ENCODE measurements at regions not wholly inside any gene's neighbourhood (a gene's known extent, or its start where the extent isn't known, plus 50 kb on each side); places are given as distances from the start of the nearest gene placed in this dataset.
"Not testable (repeated sequence)": the region's sequence is repeated elsewhere in the genome, so short reads cannot be mapped to it uniquely, and the experiment has no call there.

- no peak for DNase-seq
- no peak overlapping the region for H3K27ac Mint-ChIP-seq
- peaks cover 26% of the 10 kb centered on the region for H3K27me3 Mint-ChIP-seq
- H3K4me3 Mint-ChIP-seq: no peak overlapping the region
- H3K36me3 Mint-ChIP-seq (ENCODE audit: low read depth): no peaks in the 10 kb centered on the region
- peaks cover 8% of the 10 kb centered on the region for H3K9me3 Mint-ChIP-seq
- no peaks in the 10 kb centered on the region for H3K4me1 Mint-ChIP-seq
- intact Hi-C loops (cut with micrococcal nuclease): no loop called here
Measured at GRCh38 chr1:116286541-116286971, 86.5 kb upstream of the ATP1A1 start.

- Mint-ChIP-seq H3K27ac (no peak overlapping the region), H3K4me3 (no peak overlapping the region), H3K36me3 (ENCODE audit: low read depth) (no peaks in the 10 kb centered on the region), H3K27me3 (peaks cover 21% of the 10 kb centered on the region), H3K4me1 (no peaks in the 10 kb centered on the region), H3K9me3 (peaks cover 14% of the 10 kb centered on the region)
- no peak for DNase-seq
- intact Hi-C loops (cut with micrococcal nuclease): no loop called here
Measured at GRCh38 chr1:116287341-116288200, 85.5 kb upstream of the ATP1A1 start.

GRCh38 chr1:116288201-116288598 is 84.8 kb upstream of the ATP1A1 start:
- peaks cover 10% of the 10 kb centered on the region for H3K9me3 Mint-ChIP-seq
- H3K4me3 Mint-ChIP-seq: no peak overlapping the region
- H3K27ac Mint-ChIP-seq: no peak overlapping the region

GRCh38 chr1:116289193-116289592 is 83.9 kb upstream of the ATP1A1 start:
- no peak for DNase-seq
- H3K9me3 Mint-ChIP-seq: peaks cover 10% of the 10 kb centered on the region
- H3K36me3 Mint-ChIP-seq (ENCODE audit: low read depth): no peaks in the 10 kb centered on the region
- intact Hi-C loops (cut with micrococcal nuclease): no loop called here
- no peak overlapping the region for H3K27ac Mint-ChIP-seq
- no peaks in the 10 kb centered on the region for H3K4me1 Mint-ChIP-seq
- peaks cover 13% of the 10 kb centered on the region for H3K27me3 Mint-ChIP-seq
- no peak overlapping the region for H3K4me3 Mint-ChIP-seq

More at GRCh38 chr1:116288201-116288598, 84.8 kb upstream of the ATP1A1 start:
- peaks cover 18% of the 10 kb centered on the region for H3K27me3 Mint-ChIP-seq
- intact Hi-C loops (cut with micrococcal nuclease): no loop called here
- H3K36me3 Mint-ChIP-seq (ENCODE audit: low read depth): no peaks in the 10 kb centered on the region
- H3K4me1 Mint-ChIP-seq: no peaks in the 10 kb centered on the region
- no peak for DNase-seq

- intact Hi-C loops (cut with micrococcal nuclease): no loop called here
Measured at GRCh38 chr1:116290085-116290705, 82.8 kb upstream of the ATP1A1 start.

GRCh38 chr1:116291024-116291423 is 82.0 kb upstream of the ATP1A1 start:
- no peak overlapping the region for H3K4me3 Mint-ChIP-seq
- peaks cover 6% of the 10 kb centered on the region for H3K9me3 Mint-ChIP-seq
- H3K4me1 Mint-ChIP-seq: no peaks in the 10 kb centered on the region
- intact Hi-C loops (cut with micrococcal nuclease): no loop called here
- H3K36me3 Mint-ChIP-seq (ENCODE audit: low read depth): no peaks in the 10 kb centered on the region
- no peak overlapping the region for H3K27ac Mint-ChIP-seq
- no peak for DNase-seq
- H3K27me3 Mint-ChIP-seq: peaks cover 9% of the 10 kb centered on the region

More at GRCh38 chr1:116290085-116290705, 82.8 kb upstream of the ATP1A1 start:
- no peaks in the 10 kb centered on the region for H3K4me1 Mint-ChIP-seq
- H3K27ac Mint-ChIP-seq: no peak overlapping the region
- H3K9me3 Mint-ChIP-seq: peaks cover 6% of the 10 kb centered on the region
- H3K4me3 Mint-ChIP-seq: no peak overlapping the region
- H3K27me3 Mint-ChIP-seq: peaks cover 9% of the 10 kb centered on the region
- H3K36me3 Mint-ChIP-seq (ENCODE audit: low read depth): no peaks in the 10 kb centered on the region
- DNase-seq: no peak

GRCh38 chr1:116292929-116293725 is 79.9 kb upstream of the ATP1A1 start:
- Mint-ChIP-seq H3K36me3 (ENCODE audit: low read depth) (no peaks in the 10 kb centered on the region), H3K9me3 (peaks cover 6% of the 10 kb centered on the region), H3K4me3 (no peak overlapping the region), H3K27ac (no peak overlapping the region), H3K4me1 (no peaks in the 10 kb centered on the region), H3K27me3 (peaks cover 6% of the 10 kb centered on the region)
- intact Hi-C loops (cut with micrococcal nuclease): no loop called here
- DNase-seq: no peak

GRCh38 chr1:116297495-116298212 is 75.4 kb upstream of the ATP1A1 start:
- H3K27me3 Mint-ChIP-seq: no peaks in the 10 kb centered on the region
- no peaks in the 10 kb centered on the region for H3K9me3 Mint-ChIP-seq
- H3K36me3 Mint-ChIP-seq (ENCODE audit: low read depth): no peaks in the 10 kb centered on the region
- intact Hi-C loops (cut with micrococcal nuclease): no loop called here
- H3K4me1 Mint-ChIP-seq: no peaks in the 10 kb centered on the region
- H3K27ac Mint-ChIP-seq: no peak overlapping the region
- no peak for DNase-seq
- no peak overlapping the region for H3K4me3 Mint-ChIP-seq

GRCh38 chr1:116298213-116298579 is 74.8 kb upstream of the ATP1A1 start:
- H3K27me3 Mint-ChIP-seq; DNase-seq; H3K4me1 Mint-ChIP-seq; H3K27ac Mint-ChIP-seq; intact Hi-C loops (cut with micrococcal nuclease); H3K9me3 Mint-ChIP-seq; H3K36me3 Mint-ChIP-seq (ENCODE audit: low read depth); H3K4me3 Mint-ChIP-seq: not testable (repeated sequence)

GRCh38 chr1:116298746-116299145 is 74.3 kb upstream of the ATP1A1 start:
- intact Hi-C loops (cut with micrococcal nuclease): no loop called here
- H3K36me3 Mint-ChIP-seq (ENCODE audit: low read depth): no peaks in the 10 kb centered on the region
- H3K27ac Mint-ChIP-seq: no peak overlapping the region
- no peak for DNase-seq
- no peaks in the 10 kb centered on the region for H3K4me1 Mint-ChIP-seq
- H3K27me3 Mint-ChIP-seq: no peaks in the 10 kb centered on the region
- H3K4me3 Mint-ChIP-seq: no peak overlapping the region
- no peaks in the 10 kb centered on the region for H3K9me3 Mint-ChIP-seq

GRCh38 chr1:116299248-116299647 is 73.8 kb upstream of the ATP1A1 start:
- H3K27ac Mint-ChIP-seq: no peak overlapping the region
- H3K4me3 Mint-ChIP-seq: no peak overlapping the region
- intact Hi-C loops (cut with micrococcal nuclease): no loop called here
- H3K4me1 Mint-ChIP-seq: no peaks in the 10 kb centered on the region
- DNase-seq: no peak
- H3K36me3 Mint-ChIP-seq (ENCODE audit: low read depth): no peaks in the 10 kb centered on the region
- peaks cover 3% of the 10 kb centered on the region for H3K9me3 Mint-ChIP-seq
- H3K27me3 Mint-ChIP-seq: peaks cover 2% of the 10 kb centered on the region

GRCh38 chr1:116302281-116302680 is 70.8 kb upstream of the ATP1A1 start:
- Mint-ChIP-seq H3K27ac (no peak overlapping the region), H3K9me3 (peaks cover 3% of the 10 kb centered on the region), H3K4me3 (no peak overlapping the region), H3K4me1 (no peaks in the 10 kb centered on the region), H3K36me3 (ENCODE audit: low read depth) (no peaks in the 10 kb centered on the region), H3K27me3 (peaks cover 5% of the 10 kb centered on the region)
- no peak for DNase-seq
- intact Hi-C loops (cut with micrococcal nuclease): no loop called here

- H3K4me3 Mint-ChIP-seq: no peak overlapping the region
- peaks cover 5% of the 10 kb centered on the region for H3K27me3 Mint-ChIP-seq
- intact Hi-C loops (cut with micrococcal nuclease): no loop called here
- H3K27ac Mint-ChIP-seq: no peak overlapping the region
- no peaks in the 10 kb centered on the region for H3K36me3 Mint-ChIP-seq (ENCODE audit: low read depth)
- peaks cover 1% of the 10 kb centered on the region for H3K4me1 Mint-ChIP-seq
- peaks cover 3% of the 10 kb centered on the region for H3K9me3 Mint-ChIP-seq
- DNase-seq: no peak
Measured at GRCh38 chr1:116306102-116306501, 66.9 kb upstream of the ATP1A1 start.

Data from activated CD4-positive, alpha-beta T cell treated with anti-CD3 and anti-CD28 coated beads, Interleukin-2, amount 10 ng/mL, durations not matched to agents 24 days and 14 days (primary cell).